GM12878 (cell line): ENCODE measurements at regions not wholly inside any gene's neighbourhood (a gene's known extent, or its start where the extent isn't known, plus 50 kb on each side); places are given as distances from the start of the nearest gene placed in this dataset.

Experiments
- ATF3 ChIP-seq: IDR thresholded peaks from 2 replicates; pipeline ENCODE4 v1.6.1; 2011; ENCODE audit warnings: low read depth, mild to moderate bottlenecking, low read length, moderate library complexity, borderline replicate concordance; ENCODE audit errors: extremely low read depth
- CTCF ChIP-seq, 3 experiments: IDR thresholded peaks in 2 of 3; conservative IDR thresholded peaks in 1 of 3; 2 replicates each; pipeline ENCODE4 v1.5.1; 2011; ENCODE audit warnings: low read depth in 3 of 3, low read length in 3 of 3, mild to moderate bottlenecking in 3 of 3, control low read depth in 2 of 3, moderate library complexity in 2 of 3, inconsistent platforms in 1 of 3, mixed read lengths in 1 of 3; ENCODE audit not compliant: control insufficient read depth in 2 of 3, insufficient read depth in 1 of 3; ENCODE audit errors: extremely low read depth in 1 of 3
- EP300 ChIP-seq, 2 experiments: fragments of 150-350 bp in 1 of 2; IDR thresholded peaks; 2 replicates each; pipeline ENCODE4 v1.6.1; 2011 to 2012; ENCODE audit warnings: low read depth in 2 of 2, low read length in 2 of 2, borderline replicate concordance in 1 of 2, improper control_type of control experiment in 1 of 2, inconsistent platforms in 1 of 2; ENCODE audit not compliant: control insufficient read depth in 1 of 2
- ESRRA ChIP-seq: IDR thresholded peaks from 2 replicates; pipeline ENCODE4 v1.6.1; 2012; ENCODE audit warnings: mild to moderate bottlenecking, low read length, improper control_type of control experiment
- EZH2 ChIP-seq: IDR thresholded peaks from 2 replicates; pipeline ENCODE4 v1.6.1; 2012; ENCODE audit warnings: low read depth, mild to moderate bottlenecking, control low read depth, inconsistent platforms, low read length, borderline replicate concordance; ENCODE audit not compliant: control insufficient read depth
- FOXM1 ChIP-seq: IDR thresholded peaks from 2 replicates; pipeline ENCODE4 v1.6.1; 2012; ENCODE audit warnings: low read depth, mild to moderate bottlenecking, inconsistent platforms, low read length, moderate library complexity
- IKZF2 ChIP-seq, 2 experiments: fragments of 450-650 bp; IDR thresholded peaks; 2 replicates each; pipeline ENCODE4 v1.6.1; 2017; ENCODE audit warnings: mild to moderate bottlenecking in 2 of 2, moderate library complexity in 2 of 2
- MYB ChIP-seq: fragments of 150-350 bp; IDR thresholded peaks from 2 replicates; pipeline ENCODE4 v1.6.1; 2014; ENCODE audit warnings: mild to moderate bottlenecking, low read depth, low read length, borderline replicate concordance
- NFIC ChIP-seq: IDR thresholded peaks from 2 replicates; pipeline ENCODE4 v1.6.1; 2012; ENCODE audit warnings: low read depth, mild to moderate bottlenecking, inconsistent platforms, low read length, moderate library complexity
- NFYB ChIP-seq: IDR thresholded peaks from 2 replicates; pipeline ENCODE4 v1.6.1; 2011; ENCODE audit warnings: low read depth, mild to moderate bottlenecking, low read length, improper control_type of control experiment, moderate library complexity; ENCODE audit not compliant: insufficient read depth
- SMC3 ChIP-seq: IDR thresholded peaks from 2 replicates; pipeline ENCODE4 v1.6.1; 2011; ENCODE audit warnings: low read length, improper control_type of control experiment, borderline replicate concordance
- YY1 ChIP-seq: IDR thresholded peaks from 2 replicates; pipeline ENCODE4 v1.6.1; 2011; ENCODE audit warnings: low read depth, mild to moderate bottlenecking, low read length
- ZNF592 ChIP-seq: fragments of 450-650 bp; IDR thresholded peaks from 2 replicates; pipeline ENCODE4 v1.6.1; 2017; ENCODE audit warnings: mild to moderate bottlenecking, moderate library complexity

- TF ChIP-seq ATF3 = no peak
- no peak for TF ChIP-seq CTCF (IDR thresholded peaks at IDR 0.05 in 2 of 3, conservative IDR thresholded peaks at IDR 0.05 in 1 of 3; ENCODE audit: control insufficient read depth in 2 of 3, extremely low read depth in 1 of 3, insufficient read depth in 1 of 3, low read depth in 3 of 3, low read length in 3 of 3)
- TF ChIP-seq ZNF592 = no peak
- no peak for TF ChIP-seq NFYB
- no peak for TF ChIP-seq ESRRA
- TF ChIP-seq FOXM1 = no peak
- no peak for TF ChIP-seq NFIC
- no peak for TF ChIP-seq MYB
- no peak for TF ChIP-seq EZH2
- TF ChIP-seq EP300 (IDR thresholded peaks at IDR 0.05; ENCODE audit: borderline replicate concordance in 1 of 2, control insufficient read depth in 1 of 2, low read depth in 2 of 2, low read length in 2 of 2) = no peak
- TF ChIP-seq SMC3 = no peak
- no peak for TF ChIP-seq IKZF2 (IDR thresholded peaks at IDR 0.05)
- TF ChIP-seq YY1 = no peak
Observed at GRCh38 chr17:79164913-79165695, 90.5 kb downstream of the ENGASE start.
